ENCODE measurements at regions not wholly inside any gene's neighbourhood (a gene's known extent, or its start where the extent isn't known, plus 50 kb on each side); places are given as distances from the start of the nearest gene placed in this dataset.

DNA sequence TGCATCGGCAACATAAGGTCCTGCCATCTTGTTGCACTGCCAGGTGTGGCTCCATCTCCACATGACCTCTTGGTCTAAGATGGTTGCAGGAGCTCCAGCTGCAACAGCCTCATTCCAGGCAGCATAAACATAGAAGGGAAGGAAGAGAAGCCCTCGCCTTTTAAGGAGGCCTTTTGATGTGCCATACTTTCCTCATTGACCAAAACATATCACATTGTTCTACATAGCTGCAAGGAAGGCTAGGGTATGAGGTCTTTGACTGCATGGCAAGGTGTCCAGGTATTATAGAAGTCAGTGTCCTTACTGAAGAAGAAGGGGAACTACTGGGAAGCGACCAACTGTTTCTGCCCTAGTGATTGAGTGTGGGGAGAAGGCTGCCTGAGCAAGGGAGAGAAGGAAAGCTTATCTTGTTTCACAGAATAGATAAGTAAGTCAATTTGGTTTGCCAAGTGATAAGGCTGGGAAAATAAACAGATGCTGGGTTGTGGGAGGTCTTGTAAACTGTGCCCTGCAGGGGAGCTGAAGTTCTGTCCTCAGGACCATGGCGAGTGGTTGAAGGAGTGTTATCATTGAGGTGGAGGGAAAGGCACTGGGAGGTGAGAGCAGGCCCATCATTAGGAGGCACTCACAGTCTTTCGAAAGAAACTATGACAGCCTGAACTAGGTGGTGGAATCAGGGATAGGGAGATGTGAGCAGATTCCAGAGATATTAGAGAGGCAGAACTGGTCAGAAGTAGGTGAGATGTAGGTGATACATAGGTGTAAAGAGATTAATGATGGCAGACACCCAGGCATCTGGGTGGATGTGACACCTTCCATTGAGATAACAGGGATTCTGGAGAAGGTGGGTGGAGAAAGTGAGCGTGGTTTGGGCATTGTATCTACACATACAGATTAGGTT, 93.8 kb upstream of the IGF1R start:
- DNase-seq (ENCODE audit: low read depth in 2 of 2): no peak

DNA sequence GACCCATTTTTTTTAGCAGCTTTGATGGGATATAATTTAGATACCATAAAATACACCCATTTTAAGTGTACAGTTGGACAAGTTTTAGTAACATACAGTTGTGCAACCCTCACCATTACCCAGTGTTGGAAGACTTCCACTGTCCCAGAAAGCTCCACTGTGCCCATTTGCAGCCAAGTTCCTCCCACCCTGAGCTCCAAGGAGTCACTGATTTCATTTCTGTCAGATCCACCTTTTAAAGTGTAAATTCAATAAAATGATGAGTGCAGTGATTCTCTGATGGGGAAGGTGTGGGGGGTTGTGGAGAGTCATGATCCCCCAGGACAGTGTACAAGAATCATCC, 93.2 kb upstream of the IGF1R start:
- DNase-seq (ENCODE audit: low read depth in 2 of 2): no peak

DNA sequence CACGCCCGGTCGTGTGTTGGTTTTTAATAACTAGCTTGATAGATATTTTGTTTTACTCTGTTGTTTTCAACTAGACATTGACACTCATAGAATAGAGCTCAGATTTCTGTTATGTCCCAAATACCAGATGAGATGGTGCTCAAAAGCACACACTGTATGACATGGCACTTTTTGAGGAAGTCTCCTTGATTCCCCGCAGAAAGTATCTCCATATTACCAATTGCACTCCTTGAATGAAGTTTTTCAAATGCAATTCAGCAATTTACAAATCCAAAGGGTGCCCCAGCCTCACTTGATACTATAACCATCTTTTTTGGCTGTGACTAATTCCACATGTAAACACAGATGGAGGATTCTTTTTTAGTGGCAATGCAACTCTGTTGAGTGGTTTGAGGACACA, 92.0 kb upstream of the IGF1R start:
- no peak for DNase-seq (ENCODE audit: low read depth in 2 of 2)

DNA sequence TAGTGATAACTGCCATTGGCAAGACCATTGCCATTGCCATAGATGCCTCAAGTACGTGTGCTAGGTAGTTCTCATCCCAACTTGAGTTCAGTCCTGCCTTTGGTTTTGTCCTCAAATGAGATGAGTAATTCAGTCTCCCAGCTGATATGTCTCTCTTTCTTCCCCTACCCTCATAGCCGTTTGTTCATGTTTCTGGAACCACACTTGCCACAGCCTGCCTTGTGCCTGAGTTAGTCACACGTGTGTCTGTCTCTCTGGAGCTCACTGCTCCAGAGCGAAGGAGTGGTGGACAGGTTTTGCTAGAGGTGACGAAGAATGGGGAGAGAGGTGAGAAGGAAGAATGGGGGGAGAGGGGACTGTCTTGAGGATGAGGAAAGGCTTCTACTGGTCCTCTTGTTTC, 88.0 kb upstream of the IGF1R start:
- DNase-seq (ENCODE audit: low read depth in 2 of 2): no peak

DNA sequence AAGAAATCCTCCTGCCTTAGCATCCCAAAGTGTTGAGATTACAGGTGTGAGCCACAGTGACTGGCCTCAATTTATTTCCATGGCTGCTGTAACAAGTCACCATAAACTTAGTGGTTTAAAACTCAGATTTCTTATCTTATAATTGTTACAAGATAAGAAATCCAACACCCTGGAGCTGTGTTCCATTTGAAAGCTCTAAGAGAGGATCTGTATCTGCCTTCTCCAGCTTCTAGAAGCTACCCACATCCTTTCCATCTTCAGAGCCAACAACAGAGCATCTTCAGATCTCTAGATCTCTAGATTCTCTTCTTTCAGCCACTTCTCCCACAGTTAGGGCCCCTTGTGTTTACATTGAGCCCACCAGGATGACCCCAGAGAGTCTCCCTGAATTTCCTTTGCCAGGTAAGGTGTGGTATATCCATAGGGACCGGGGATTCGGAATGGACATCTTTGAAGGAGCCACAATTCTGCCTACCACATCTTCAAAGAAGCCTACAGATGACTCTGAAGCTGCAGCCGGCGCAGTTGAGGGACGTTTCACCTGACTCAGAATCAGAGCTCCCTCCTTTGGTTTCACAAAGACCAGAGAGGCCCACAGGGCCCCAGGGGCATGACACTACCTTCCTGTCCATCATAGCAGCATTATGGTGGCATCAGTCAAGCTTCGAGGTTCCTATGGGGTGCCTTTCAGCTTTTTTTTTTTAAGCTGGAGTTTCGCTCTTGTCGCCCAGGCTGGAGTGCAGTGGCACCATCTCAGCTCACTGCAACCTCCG, 87.0 kb upstream of the IGF1R start:
- DNase-seq (ENCODE audit: low read depth in 2 of 2): no peak

DNA sequence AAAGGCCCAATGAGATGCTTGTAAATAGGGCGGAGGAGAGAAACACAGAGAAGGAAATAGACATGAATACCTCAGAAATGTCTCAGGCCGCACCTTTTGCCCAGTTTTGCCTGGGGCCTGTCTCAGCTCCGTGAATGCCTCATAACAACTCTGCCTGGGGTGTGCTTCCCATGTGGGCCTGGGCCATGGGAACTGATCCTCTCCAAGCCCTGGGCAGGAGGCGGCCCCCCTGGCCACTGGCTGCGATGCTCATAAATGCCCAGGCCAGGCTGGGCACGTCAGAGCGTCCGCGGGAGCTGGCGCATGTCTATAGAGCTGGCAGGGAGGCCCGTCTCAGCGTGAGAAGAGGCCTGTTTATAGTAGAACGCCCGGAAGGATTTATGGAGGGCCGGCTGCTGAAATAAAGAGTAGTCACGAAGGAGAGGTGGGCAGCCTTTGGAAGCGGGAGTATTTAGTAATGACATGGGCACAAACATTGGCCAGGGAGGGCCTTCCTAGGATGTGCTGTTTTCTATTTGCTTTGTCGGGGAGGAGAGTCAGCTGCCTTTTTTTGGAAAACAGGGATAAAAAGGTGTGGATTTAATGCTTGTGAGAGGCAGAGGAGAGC, 85.9 kb upstream of the IGF1R start:
- DNase-seq (ENCODE audit: low read depth in 2 of 2): no peak

DNA sequence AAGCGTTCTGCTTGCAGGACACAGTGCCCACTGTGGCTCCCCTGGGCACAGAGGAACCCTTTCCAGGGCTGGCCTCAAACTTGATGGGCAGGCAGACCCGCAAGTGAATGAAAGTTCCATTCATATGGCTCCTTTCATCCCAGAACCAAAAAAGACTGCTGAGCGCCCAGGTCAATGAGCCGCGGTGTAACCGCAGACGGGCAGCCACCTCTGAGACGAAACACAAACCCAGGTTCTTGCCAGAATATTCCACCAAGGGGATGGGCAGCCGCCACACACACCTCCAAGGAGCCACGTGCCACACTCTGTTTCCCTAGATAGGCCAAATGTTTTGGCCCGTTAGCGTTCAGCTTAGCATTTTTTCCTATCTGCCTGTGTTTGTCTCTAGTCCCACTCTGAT, 82.8 kb upstream of the IGF1R start:
- no peak for DNase-seq (ENCODE audit: low read depth in 2 of 2)

DNA sequence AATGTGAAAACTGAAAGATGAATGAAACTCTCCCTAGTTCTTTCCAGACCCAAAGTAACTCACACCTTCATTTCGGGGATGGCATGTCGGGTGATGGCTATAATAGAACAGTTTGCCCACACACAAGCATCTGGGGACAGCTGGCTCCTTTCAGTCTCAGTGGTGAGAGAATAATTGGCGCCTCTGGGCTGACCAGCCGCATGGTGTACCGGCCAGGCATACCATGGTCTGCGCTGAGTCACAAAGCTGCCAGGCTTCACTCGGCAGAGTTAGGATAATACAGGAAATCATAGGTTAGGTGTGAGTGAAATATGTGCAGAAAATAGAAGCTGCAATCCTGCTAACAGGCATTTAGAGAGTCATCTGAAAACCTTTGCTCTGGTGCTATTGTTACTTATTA, 80.4 kb upstream of the IGF1R start:
- DNase-seq (ENCODE audit: low read depth in 2 of 2): no peak

DNA sequence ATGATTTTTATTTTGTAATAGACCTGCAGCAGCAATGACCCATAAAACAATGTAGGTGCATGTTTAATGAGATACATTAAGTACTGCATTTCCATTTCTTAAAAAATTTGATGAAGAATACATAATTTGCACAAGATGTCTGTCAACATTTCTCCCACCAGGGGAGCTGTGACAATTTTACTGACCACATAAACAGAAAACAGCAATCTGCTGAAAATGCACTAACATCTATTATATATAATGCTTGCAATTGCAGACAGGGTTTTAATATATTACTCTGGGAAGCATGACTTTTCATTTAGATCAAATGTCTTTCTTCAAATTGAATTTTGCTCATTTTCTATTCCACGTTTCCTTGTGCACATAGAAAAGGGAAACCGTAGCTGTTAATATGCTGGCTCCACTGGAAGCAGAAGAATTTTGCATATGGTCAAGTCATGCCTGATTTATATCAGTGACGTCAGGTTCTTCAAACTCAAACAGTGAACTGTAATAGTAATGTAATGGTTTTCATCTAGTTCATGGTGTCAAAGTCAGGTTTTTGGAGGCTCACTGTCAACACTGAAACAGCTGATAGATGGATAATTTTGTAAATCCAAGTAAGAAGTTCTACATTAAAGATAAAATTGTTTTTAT, 79.8 kb upstream of the IGF1R start:
- no peak for DNase-seq (ENCODE audit: low read depth in 2 of 2)

DNA sequence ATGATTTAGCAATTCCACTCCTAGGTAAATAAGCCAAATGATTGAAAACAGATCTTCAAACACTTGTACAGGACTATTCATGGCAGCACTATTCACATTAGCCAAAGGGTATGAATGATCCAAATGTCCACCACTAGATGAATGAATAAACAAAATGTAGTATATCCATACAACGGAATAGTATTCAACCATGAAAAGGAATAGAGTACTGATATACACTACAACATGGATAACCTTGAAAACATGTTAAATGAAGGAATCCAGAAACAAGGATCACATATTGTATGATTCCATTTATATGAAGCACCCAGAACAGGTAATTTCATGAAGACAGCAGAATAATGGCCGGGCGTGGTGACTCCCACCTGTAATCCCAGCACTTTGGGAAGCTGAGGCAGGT, 78.2 kb upstream of the IGF1R start:
- no peak for DNase-seq (ENCODE audit: low read depth in 2 of 2)

DNA sequence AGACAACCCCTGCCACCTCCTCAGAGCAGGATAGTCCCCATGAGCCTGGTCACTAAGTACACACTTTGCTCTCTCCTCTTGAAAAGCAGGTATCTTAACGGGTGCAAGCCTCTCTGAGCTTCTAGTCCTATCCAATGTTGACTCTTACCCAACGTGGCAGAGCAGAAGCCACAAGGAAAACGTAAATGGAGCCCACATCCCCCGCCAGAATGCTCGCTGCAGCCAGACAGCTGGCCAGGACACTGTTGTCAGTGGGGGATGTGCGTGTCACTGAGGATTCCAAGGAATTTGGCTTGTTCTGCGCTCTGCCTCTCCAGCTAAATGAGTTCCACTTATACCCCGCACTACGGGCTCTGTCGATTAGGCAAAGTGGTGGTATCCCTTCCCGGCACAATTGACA, 67.8 kb upstream of the IGF1R start:
- no peak for DNase-seq (ENCODE audit: low read depth in 2 of 2)

DNA sequence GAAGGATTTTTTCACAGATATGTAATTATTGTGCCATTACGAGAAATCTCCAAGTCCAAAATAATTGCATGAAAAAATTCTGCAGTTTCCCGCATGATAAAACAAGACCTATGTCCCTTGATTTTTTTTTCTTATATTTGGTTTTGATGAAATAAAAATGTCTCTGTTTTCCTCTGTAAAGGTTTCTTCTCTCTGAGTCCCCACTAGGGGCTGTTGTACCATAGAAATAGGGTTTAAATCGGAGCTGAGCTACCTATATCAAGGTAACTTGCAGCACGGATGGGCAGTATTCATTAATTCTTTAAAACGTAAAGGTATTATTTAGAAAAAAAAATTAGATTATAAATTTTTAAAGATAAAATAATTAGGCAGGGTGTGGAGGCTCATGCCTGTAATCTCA, 66.6 kb upstream of the IGF1R start:
- DNase-seq (ENCODE audit: low read depth in 2 of 2): no peak

DNA sequence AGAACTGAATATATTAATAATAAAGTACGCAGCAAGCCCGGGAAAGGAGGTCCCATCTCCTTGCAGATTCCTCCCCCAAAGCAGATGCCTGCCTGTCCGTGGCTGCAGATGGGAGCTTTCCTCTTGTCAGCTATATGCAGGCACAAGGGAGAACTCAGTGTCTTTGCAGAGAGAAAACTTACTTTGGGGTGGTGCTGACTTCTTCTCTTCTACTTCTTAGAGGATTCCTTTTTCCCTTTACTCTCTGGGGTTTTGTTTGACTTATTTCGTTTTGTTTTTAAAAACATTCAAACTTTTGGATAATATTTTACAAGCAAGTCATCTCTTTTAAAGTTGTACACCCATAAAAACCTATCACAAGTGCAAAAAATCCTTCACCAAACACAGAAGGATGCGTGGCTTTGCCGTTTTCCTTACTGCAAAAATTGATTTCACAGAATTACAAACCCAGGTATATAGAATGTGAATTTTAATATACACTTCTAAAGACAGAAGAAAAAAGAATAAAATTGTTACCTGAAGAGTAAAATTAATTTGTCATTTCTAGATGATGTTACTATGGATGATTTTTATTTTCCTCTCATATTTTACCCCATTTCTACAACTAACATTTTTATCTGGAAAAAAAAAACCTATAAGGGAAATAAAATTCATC, 65.3 kb upstream of the IGF1R start:
- DNase-seq (ENCODE audit: low read depth in 2 of 2): no peak

DNA sequence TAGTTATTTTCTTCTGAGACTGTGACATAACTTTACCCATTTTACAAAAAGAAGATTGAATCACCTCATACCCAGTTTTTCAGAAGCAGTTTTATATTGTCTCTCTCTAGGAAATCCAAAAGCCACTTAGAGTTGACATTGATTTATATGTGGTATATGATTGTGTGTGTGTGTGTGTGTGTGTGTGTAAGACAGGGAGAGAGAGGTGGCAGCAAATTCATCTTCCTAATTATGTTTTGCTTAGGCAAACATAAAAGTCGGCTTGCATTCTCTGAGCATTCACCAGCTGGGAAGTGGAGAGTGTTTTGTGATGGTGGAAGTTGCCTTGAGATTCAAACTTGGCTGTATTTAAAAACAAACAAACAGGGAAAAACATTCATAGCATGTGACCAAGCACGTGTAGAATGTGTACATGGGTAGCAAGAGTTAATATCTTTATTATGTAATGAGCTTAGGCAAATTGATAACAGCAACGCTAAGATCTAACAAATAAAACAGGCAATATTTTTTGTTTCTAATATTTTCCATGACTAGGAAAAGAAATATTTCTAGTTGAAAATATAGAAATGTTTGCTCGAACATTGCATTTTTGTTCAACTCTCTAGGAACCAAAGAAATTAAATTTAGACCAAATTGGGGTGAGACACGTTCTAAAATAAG, 64.4 kb upstream of the IGF1R start:
- no peak for DNase-seq (ENCODE audit: low read depth in 2 of 2)

DNA sequence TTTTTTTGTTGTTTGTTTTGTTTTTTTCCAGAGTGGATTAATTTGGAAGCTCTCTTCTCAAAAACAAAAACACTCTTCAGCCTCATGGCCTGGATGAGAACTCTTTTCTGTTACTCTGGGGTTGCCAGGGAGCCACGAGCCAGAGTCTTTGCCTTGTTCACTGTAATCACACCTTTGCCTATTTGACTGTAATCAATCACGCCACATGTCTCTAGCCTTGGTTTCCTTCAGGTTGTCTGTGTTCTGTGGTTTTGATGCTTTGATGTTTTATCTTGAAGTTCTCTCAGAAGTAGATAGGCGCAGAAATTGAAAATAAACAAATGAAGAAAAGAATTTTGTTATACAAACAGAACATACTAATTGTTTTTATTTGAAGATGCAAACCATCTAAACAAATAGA, 62.3 kb upstream of the IGF1R start:
- no peak for DNase-seq (ENCODE audit: low read depth in 2 of 2)

DNA sequence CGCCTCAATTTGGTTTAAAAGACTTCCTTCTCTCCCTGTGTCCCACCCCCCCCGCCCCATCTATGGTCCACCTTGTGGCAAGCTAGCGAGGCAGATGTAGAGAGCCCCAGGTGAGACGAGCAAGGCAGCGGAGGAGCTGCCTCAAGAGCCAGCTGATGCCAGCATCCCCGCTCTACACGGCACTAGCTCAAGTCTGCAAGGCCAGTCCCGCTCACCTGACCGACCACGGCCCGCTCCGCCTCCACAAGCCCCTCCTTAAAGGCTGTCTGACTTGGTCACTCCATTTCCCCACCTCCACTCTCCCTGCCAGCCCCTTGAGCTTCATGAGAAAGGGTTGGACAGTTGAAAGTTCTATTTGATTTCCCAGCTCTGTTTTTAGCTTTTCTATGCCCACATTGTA, 56.2 kb upstream of the IGF1R start:
- DNase-seq (ENCODE audit: low read depth in 2 of 2): no peak

DNA sequence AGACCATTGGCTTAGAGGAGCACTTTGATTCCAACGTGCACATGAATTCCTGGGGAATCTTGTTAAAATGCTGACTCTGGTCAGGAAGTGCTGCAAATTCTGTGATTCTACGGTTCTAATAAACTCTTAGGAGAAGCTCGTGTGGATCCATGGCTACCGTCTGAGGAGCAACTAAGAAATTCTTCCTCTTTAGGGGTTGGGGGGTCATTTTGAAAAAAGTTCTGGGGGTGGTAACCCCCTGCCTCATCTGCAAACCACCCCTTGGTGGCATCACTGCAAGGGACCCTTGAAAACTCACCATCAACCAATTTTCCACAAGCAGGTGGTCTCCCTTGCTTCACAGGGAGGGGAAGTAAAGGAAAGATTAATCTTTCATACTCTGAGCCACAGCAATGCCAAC, 52.2 kb upstream of the IGF1R start:
- no peak for DNase-seq (ENCODE audit: low read depth in 2 of 2)

DNA sequence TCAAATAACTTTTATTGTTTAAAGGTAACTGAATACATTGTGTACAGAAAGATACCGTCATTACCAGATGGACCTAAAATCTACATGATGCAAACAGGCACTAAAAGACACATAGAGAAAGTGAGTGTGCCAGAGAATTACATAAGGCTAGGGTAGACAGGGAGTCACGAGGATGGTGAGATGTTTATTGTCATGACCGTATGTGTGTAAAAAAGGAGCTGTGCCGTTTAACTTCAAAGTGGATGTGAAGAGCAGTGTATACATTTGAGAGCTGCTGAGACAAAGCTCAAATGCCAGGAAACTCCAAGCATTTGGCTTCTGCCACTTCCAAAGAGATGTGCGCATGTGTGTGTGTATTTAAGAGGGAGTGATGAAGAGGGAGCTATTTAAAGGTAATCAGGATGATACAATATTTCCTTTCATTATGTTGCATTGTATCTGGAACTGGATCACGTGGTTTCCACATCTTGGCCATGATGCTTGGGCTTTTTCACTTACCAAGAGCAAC, 51.4 kb upstream of the IGF1R start:
- DNase-seq (ENCODE audit: low read depth in 2 of 2): no peak

DNA sequence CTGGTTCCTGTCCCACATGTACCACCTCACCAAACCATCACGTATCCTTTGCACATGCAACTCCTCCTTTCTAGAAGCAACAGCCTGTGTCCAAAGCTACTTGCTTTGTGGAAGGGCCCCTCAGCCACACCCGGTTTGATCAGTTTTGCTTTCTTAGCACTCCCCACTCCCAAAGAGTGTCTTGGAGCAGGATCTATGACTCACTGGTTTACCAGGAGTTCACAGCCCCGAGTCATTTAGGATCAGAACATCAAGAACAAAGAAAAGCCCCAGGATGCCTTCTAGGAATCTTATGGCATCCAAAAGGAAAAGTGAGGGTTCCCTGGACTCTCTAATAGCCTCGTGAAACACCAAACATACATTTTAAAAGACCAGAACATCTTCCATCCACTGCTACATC, 50.7 kb upstream of the IGF1R start:
- DNase-seq (ENCODE audit: low read depth in 2 of 2): no peak

Data from stimulated activated CD8-positive, alpha-beta memory T cell treated with anti-CD3 and anti-CD28 coated beads, Interleukin-2, amount 100 ng/mL, for 48 hours (primary cell).